ENCODE measurements at regions not wholly inside any gene's neighbourhood (a gene's known extent, or its start where the extent isn't known, plus 50 kb on each side); places are given as distances from the start of the nearest gene placed in this dataset.

DNA sequence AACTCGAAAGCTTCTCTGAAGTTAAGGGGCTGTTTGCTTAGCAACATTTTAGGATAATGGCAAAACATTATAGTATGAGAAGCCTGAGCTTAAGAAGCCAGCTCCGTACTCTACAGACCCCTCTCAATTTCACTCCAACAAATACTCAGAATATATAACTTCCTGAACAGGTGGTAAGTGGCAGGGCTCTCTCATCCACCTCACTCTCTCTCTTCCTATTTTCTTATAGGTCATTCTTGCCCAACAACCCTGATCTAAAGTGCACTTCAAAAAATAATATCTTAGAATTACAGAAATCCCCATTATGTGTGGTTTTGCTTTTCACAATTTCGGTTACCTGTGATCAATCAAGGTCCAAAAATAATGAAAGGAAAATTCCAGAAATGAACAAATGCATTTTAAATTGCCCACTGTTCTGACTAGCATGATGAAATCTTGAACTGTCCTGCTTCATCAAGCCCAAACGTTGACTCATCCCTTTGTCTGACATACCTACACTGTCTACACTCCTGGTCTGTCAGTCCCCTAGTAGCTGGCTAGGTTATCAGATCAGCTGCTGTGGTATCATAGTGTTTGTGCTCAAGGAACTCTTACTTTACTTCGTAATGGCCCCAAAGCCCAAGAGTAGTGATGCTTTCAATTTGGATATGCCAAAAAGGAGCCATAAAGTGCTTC is 122.8 kb upstream of the COL5A2 start:
- DNase-seq (ENCODE audit: low read depth): peak; percentile 42
- H3K4me3 ChIP-seq (ENCODE audit: control insufficient read depth, low read depth, low read length): no peak overlapping the region
- TF ChIP-seq, protein P1, sequence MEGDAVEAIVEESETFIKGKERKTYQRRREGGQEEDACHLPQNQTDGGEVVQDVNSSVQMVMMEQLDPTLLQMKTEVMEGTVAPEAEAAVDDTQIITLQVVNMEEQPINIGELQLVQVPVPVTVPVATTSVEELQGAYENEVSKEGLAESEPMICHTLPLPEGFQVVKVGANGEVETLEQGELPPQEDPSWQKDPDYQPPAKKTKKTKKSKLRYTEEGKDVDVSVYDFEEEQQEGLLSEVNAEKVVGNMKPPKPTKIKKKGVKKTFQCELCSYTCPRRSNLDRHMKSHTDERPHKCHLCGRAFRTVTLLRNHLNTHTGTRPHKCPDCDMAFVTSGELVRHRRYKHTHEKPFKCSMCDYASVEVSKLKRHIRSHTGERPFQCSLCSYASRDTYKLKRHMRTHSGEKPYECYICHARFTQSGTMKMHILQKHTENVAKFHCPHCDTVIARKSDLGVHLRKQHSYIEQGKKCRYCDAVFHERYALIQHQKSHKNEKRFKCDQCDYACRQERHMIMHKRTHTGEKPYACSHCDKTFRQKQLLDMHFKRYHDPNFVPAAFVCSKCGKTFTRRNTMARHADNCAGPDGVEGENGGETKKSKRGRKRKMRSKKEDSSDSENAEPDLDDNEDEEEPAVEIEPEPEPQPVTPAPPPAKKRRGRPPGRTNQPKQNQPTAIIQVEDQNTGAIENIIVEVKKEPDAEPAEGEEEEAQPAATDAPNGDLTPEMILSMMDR (conservative IDR thresholded peaks at IDR 0.05; ENCODE audit: control insufficient read depth, insufficient read depth, low read depth, low read length): no peak

DNA sequence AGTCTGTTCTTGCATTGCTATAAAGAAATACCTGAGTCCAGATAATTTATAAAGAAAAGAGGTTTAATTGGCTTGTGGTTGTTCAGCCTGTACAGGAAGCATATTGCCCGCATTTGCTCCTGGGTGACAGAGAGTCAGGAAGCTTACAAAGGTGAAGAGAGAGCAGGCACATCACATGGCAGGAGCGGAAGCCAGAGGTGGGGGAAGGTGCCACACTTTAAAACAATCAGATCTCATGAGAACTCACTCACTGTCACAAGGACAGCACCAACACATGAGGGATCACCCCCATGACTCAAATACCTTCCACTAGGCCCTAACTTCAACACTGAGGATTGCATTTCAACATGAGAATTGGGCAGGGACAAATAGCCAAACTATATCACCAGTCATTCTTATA is 124.8 kb upstream of the COL5A2 start:
- DNase-seq (ENCODE audit: low read depth): no peak
- H3K4me3 ChIP-seq (ENCODE audit: control insufficient read depth, low read depth, low read length): no peak overlapping the region
- TF ChIP-seq, protein P1 (conservative IDR thresholded peaks at IDR 0.05; ENCODE audit: control insufficient read depth, insufficient read depth, low read depth, low read length): no peak

DNA sequence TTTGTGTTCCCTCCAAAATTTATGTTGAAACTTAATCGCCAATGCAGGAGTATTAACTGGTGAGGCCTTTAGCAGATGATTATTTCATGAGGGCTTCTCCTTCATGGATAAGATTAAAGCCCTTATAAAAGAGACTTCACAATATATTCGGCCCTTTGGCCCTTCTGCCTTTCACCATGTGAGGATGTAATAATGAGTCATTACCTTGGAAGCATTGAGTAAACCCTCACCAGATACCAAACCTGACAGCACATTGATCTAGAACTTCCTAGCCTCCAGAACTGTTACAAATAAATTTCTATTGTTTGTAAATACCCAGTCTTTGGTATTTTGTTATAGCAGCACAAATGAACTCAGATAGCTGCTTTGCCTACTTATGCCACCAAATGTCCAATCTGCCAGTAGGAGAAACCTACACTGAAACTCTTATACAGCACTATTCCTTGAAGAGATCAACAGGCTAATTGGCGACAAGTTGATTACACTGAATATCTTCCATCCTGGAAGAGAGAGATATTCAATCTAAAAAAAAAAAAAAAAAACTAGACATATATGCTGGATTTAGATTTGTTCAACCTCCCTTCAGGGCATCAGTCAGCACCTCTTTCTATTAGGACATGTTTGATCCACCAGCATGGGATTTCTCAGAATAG is 125.9 kb upstream of the COL5A2 start:
- H3K4me3 ChIP-seq (ENCODE audit: control insufficient read depth, low read depth, low read length): no peak overlapping the region
- DNase-seq (ENCODE audit: low read depth): peak; percentile 84
- TF ChIP-seq, protein P1 (conservative IDR thresholded peaks at IDR 0.05; ENCODE audit: control insufficient read depth, insufficient read depth, low read depth, low read length): no peak

DNA sequence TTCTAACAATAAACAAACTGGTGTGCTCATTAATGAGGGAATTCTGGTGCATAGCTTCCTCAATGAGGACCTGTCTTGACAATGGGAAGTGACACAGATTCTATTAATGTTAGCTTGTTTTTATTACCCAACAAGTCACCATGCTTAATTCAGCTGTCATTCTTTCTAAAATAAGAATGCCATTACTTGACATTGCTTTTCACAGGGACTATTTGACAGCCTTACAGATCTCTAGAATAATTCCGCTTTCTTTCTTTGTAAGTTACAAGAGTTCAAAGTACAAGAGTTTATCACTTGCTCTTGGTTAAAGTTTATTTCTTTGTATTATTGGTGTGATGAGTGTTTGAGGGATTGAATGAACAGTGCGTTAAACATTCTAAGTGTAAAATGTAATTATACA is 127.0 kb upstream of the COL5A2 start:
- no peak overlapping the region for H3K4me3 ChIP-seq (ENCODE audit: control insufficient read depth, low read depth, low read length)
- DNase-seq (ENCODE audit: low read depth): no peak
- TF ChIP-seq, protein P1 (conservative IDR thresholded peaks at IDR 0.05; ENCODE audit: control insufficient read depth, insufficient read depth, low read depth, low read length): no peak

DNA sequence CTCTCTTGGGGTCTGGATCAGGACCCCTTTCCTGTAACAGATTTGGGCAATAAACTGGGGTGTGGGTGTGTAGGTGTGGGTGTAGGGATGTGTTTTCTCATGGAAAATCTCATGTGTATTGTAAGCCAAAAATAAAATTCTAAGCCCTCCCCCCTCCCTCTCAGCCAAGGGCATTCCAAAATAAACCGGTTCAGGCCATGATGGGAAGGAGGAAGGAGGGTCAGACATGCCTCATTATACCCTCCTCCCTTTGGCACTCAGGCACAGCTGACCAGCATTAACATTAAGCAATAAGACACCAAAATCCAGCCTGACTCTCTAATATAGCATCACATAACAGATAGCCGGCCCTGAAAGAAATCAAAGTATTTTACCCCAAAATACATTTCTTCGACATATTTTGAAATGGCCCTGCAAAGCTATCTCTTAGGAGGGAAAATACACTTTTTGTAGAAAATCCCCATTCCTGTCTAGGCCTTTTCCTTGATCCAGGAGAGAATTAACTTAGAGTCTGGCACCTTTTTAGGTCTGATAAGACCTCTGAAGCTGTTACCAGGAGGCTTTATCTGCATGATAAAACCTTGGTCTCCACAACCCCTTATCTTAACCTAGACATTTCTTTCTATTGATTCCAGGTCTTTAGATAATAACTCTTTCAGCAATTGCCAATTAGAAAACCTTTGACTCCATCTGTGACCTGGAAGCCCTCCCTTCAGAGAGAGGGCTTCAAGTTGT is 128.7 kb upstream of the COL5A2 start:
- TF ChIP-seq, protein P1 (conservative IDR thresholded peaks at IDR 0.05; ENCODE audit: control insufficient read depth, insufficient read depth, low read depth, low read length): no peak
- H3K4me3 ChIP-seq (ENCODE audit: control insufficient read depth, low read depth, low read length): no peak overlapping the region
- DNase-seq (ENCODE audit: low read depth): no peak

DNA sequence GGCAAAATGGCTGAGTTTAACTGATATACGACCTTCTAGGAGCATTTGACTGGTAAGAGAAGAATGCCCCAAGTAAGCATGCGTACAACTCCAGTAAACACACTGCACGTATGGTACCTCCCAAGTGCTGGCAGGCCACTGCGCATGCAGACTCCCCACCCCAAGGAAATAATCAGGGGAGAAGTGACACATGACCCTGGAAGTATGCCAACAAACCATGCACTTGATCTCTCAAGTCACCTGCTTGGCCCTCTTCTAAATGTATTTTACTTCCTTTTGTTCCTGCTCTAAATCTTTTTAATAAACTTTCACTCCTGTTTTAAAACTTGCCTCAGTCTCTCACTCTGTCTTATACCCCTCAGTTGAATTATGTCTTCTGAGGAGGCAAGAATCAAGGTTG is 129.8 kb upstream of the COL5A2 start:
- no peak for DNase-seq (ENCODE audit: low read depth)
- TF ChIP-seq, protein P1 (conservative IDR thresholded peaks at IDR 0.05; ENCODE audit: control insufficient read depth, insufficient read depth, low read depth, low read length): no peak
- H3K4me3 ChIP-seq (ENCODE audit: control insufficient read depth, low read depth, low read length): no peak overlapping the region

All from fibroblast of mammary gland (primary cell).